ENCODE measurements at regions not wholly inside any gene's neighbourhood (a gene's known extent, or its start where the extent isn't known, plus 50 kb on each side); places are given as distances from the start of the nearest gene placed in this dataset.
"Not testable (repeated sequence)": the region's sequence is repeated elsewhere in the genome, so short reads cannot be mapped to it uniquely, and the experiment has no call there.

- no peak for DNase-seq (ENCODE audit: missing footprints)
- no peak for ATAC-seq
- intact Hi-C loops (cut with DNase I), result no loop called here
Measured at GRCh38 chr20:43404878-43405277, 52.8 kb upstream of the SRSF6 start.

GRCh38 chr20:43400882-43401281 lies 56.8 kb upstream of the SRSF6 start:
- DNase-seq (ENCODE audit: missing footprints); ATAC-seq; intact Hi-C loops (cut with DNase I): not testable (repeated sequence)

GRCh38 chr20:43398676-43399324 lies 58.9 kb upstream of the SRSF6 start:
- DNase-seq (ENCODE audit: missing footprints) (no peak), ATAC-seq (no peak)
- intact Hi-C loops (cut with DNase I), result no loop called here

- ATAC-seq, result no peak
- intact Hi-C loops (cut with DNase I), result no loop called here
- DNase-seq (ENCODE audit: missing footprints), result no peak
Measured at GRCh38 chr20:43397147-43397546, 60.5 kb upstream of the SRSF6 start.

GRCh38 chr20:43393052-43393451 lies 64.6 kb upstream of the SRSF6 start:
- intact Hi-C loops (cut with DNase I), result no loop called here
- DNase-seq (ENCODE audit: missing footprints) (no peak), ATAC-seq (no peak)

GRCh38 chr20:43392561-43392960 lies 65.1 kb upstream of the SRSF6 start:
- ATAC-seq (no peak), DNase-seq (ENCODE audit: missing footprints) (no peak)
- intact Hi-C loops (cut with DNase I), result no loop called here

GRCh38 chr20:43389839-43390626 lies 67.7 kb upstream of the SRSF6 start:
- intact Hi-C loops (cut with DNase I), result no loop called here
- ATAC-seq, result no peak
- no peak for DNase-seq (ENCODE audit: missing footprints)

- DNase-seq (ENCODE audit: missing footprints), result peak; percentile 69
- intact Hi-C loops (cut with DNase I), result no loop called here
- peak; percentile 86 for ATAC-seq
Measured at GRCh38 chr20:43389211-43389610, 68.5 kb upstream of the SRSF6 start.

GRCh38 chr20:43388268-43389002 lies 69.3 kb upstream of the SRSF6 start:
- peak; percentile 91 for DNase-seq (ENCODE audit: missing footprints)

GRCh38 chr20:43387737-43388136 lies 70.0 kb upstream of the SRSF6 start:
- intact Hi-C loops (cut with DNase I), result no loop called here
- DNase-seq (ENCODE audit: missing footprints) (no peak), ATAC-seq (no peak)

More at GRCh38 chr20:43388268-43389002, 69.3 kb upstream of the SRSF6 start:
- ATAC-seq, result peak; percentile 83
- intact Hi-C loops (cut with DNase I), result no loop called here

GRCh38 chr20:43386878-43387277 lies 70.8 kb upstream of the SRSF6 start:
- no peak for DNase-seq (ENCODE audit: missing footprints)
- ATAC-seq, result no peak
- intact Hi-C loops (cut with DNase I), result no loop called here

- intact Hi-C loops (cut with DNase I), result no loop called here
- DNase-seq (ENCODE audit: missing footprints) (no peak), ATAC-seq (no peak)
Measured at GRCh38 chr20:43385914-43386313, 71.8 kb upstream of the SRSF6 start.

- ATAC-seq (no peak), DNase-seq (ENCODE audit: missing footprints) (no peak)
- intact Hi-C loops (cut with DNase I), result no loop called here
Measured at GRCh38 chr20:43384101-43384940, 73.4 kb upstream of the SRSF6 start.

- DNase-seq (ENCODE audit: missing footprints), result peak; percentile 75
- intact Hi-C loops (cut with DNase I), result no loop called here
- peak; percentile 95 for ATAC-seq
Measured at GRCh38 chr20:43383026-43383795, 74.5 kb upstream of the SRSF6 start.

GRCh38 chr20:43382135-43382534 lies 75.6 kb upstream of the SRSF6 start:
- DNase-seq (ENCODE audit: missing footprints); ATAC-seq; intact Hi-C loops (cut with DNase I): not testable (repeated sequence)

- DNase-seq (ENCODE audit: missing footprints); intact Hi-C loops (cut with DNase I); ATAC-seq: not testable (repeated sequence)
Measured at GRCh38 chr20:43381533-43381932, 76.2 kb upstream of the SRSF6 start.

GRCh38 chr20:43379239-43379917 lies 78.3 kb upstream of the SRSF6 start:
- DNase-seq (ENCODE audit: missing footprints), result no peak
- no peak for ATAC-seq
- intact Hi-C loops (cut with DNase I), result no loop called here

- ATAC-seq (no peak), DNase-seq (ENCODE audit: missing footprints) (no peak)
- intact Hi-C loops (cut with DNase I), result no loop called here
Measured at GRCh38 chr20:43376831-43377230, 80.9 kb upstream of the SRSF6 start.
